Trophoblast cell (in vitro differentiated cells and primary cell): ENCODE measurements at regions not wholly inside any gene's neighbourhood (a gene's known extent, or its start where the extent isn't known, plus 50 kb on each side); places are given as distances from the start of the nearest gene placed in this dataset.

Experiments
- DNase-seq, 2 donors: peaks; one replicate each; pipeline ENCODE4 v3.0.0-alpha.2; 2016
- H2AFZ ChIP-seq: 2 replicates; pipeline ENCODE4 v1.6.1; 2013; ENCODE audit warnings: low read length, moderate library complexity, mild to moderate bottlenecking; ENCODE audit not compliant: insufficient read depth, poor library complexity
- H2AK5ac ChIP-seq: 2 replicates; pipeline ENCODE4 v1.6.1; 2013; ENCODE audit warnings: mild to moderate bottlenecking, low read length
- H2BK120ac ChIP-seq: 2 replicates; pipeline ENCODE4 v1.6.1; 2013; ENCODE audit warnings: low read length, mild to moderate bottlenecking, moderate library complexity; ENCODE audit not compliant: insufficient read depth, poor library complexity
- H2BK12ac ChIP-seq: 2 replicates; pipeline ENCODE4 v1.6.1; 2013; ENCODE audit warnings: mild to moderate bottlenecking, low read length, moderate library complexity
- H2BK5ac ChIP-seq: 2 replicates; pipeline ENCODE4 v1.6.1; 2013; ENCODE audit warnings: low read length, low read depth, moderate library complexity, mild to moderate bottlenecking; ENCODE audit not compliant: poor library complexity
- H3K14ac ChIP-seq: 2 replicates; pipeline ENCODE4 v1.6.1; 2013; ENCODE audit warnings: mild to moderate bottlenecking, low read length
- H3K18ac ChIP-seq: 2 replicates; pipeline ENCODE4 v1.6.1; 2013; ENCODE audit warnings: mild to moderate bottlenecking, low read length
- H3K23ac ChIP-seq: 2 replicates; pipeline ENCODE4 v1.6.1; 2013; ENCODE audit warnings: low read length
- H3K27ac ChIP-seq: 2 replicates; pipeline ENCODE4 v1.5.1; 2013; ENCODE audit warnings: low read depth, mild to moderate bottlenecking, inconsistent platforms, low read length, moderate library complexity
- H3K27me3 ChIP-seq: 2 replicates; pipeline ENCODE4 v1.6.1; 2013; ENCODE audit warnings: inconsistent platforms, mild to moderate bottlenecking, low read length, moderate library complexity; ENCODE audit not compliant: insufficient read depth
- H3K36me3 ChIP-seq, 2 experiments: 1 replicate in 1 of 2; 2 replicates in 1 of 2; pipeline ENCODE4 v1.6.1; 2013; ENCODE audit warnings: low read length in 2 of 2, mild to moderate bottlenecking in 2 of 2, moderate library complexity in 1 of 2; ENCODE audit not compliant: insufficient read depth in 2 of 2, control insufficient read depth in 1 of 2
- H3K4ac ChIP-seq: 2 replicates; pipeline ENCODE4 v1.6.1; 2013; ENCODE audit warnings: low read depth, mild to moderate bottlenecking, low read length, moderate library complexity
- H3K4me1 ChIP-seq, 2 experiments: 1 replicate in 1 of 2; 2 replicates in 1 of 2; pipeline ENCODE4 v1.6.1; 2013; ENCODE audit warnings: low read length in 2 of 2, mild to moderate bottlenecking in 2 of 2, moderate library complexity in 1 of 2; ENCODE audit not compliant: insufficient read depth in 2 of 2, control insufficient read depth in 1 of 2
- H3K4me2 ChIP-seq: 2 replicates; pipeline ENCODE4 v1.6.1; 2013; ENCODE audit warnings: inconsistent platforms, mild to moderate bottlenecking, low read length, moderate library complexity
- H3K4me3 ChIP-seq: 2 replicates; pipeline ENCODE4 v1.5.1; 2013; ENCODE audit warnings: mild to moderate bottlenecking, low read depth, low read length, inconsistent platforms
- H3K79me1 ChIP-seq: one replicate; pipeline ENCODE4 v1.6.1; 2013; ENCODE audit warnings: low read length
- H3K79me2 ChIP-seq: 2 replicates; pipeline ENCODE4 v1.6.1; 2013; ENCODE audit warnings: low read length, mild to moderate bottlenecking; ENCODE audit not compliant: control insufficient read depth, insufficient read depth, poor library complexity
- H3K9ac ChIP-seq: 2 replicates; pipeline ENCODE4 v1.6.1; 2013; ENCODE audit warnings: mild to moderate bottlenecking, low read length
- H3K9me3 ChIP-seq: 2 replicates; pipeline ENCODE4 v1.6.1; 2013; ENCODE audit warnings: low read depth, mild to moderate bottlenecking, control low read depth, inconsistent platforms, low read length; ENCODE audit not compliant: insufficient read depth
- H4K12ac ChIP-seq: 2 replicates; pipeline ENCODE4 v1.6.1; 2013; ENCODE audit warnings: low read depth, mild to moderate bottlenecking, low read length, moderate library complexity
- H4K8ac ChIP-seq: 2 replicates; pipeline ENCODE4 v1.6.1; 2013; ENCODE audit warnings: low read depth, mild to moderate bottlenecking, low read length, moderate library complexity
- H4K91ac ChIP-seq: one replicate; pipeline ENCODE4 v1.6.1; 2013; ENCODE audit warnings: low read depth, mild to moderate bottlenecking, low read length, moderate library complexity
- WGBS: extraction: QIAGEN DNeasy Blood & Tissue Kit; methylation state at CpG from one replicate; pipeline ENCODE4 v1.1.7; 2013; ENCODE audit warnings: missing lambda C conversion rate; ENCODE audit not compliant: insufficient read length, insufficient coverage; ENCODE audit errors: extremely low coverage; 5-methylcytosine and 5-hydroxymethylcytosine counted together

GRCh38 chr6:121578216-121578615, 142.8 kb downstream of the GJA1 start:
- Histone ChIP-seq H3K4me2 (no peak overlapping the region), H3K14ac (no peak overlapping the region), H4K8ac (no peak overlapping the region), H3K4ac (no peak overlapping the region), H4K12ac (no peak overlapping the region), H3K18ac (no peak overlapping the region), H2BK5ac (no peak overlapping the region), H2AFZ (no peak overlapping the region), H3K4me1 (no peaks in the 10 kb centered on the region), H4K91ac (no peak overlapping the region), H2BK120ac (no peak overlapping the region), H3K79me2 (no peaks in the 10 kb centered on the region), H3K79me1 (no peaks in the 10 kb centered on the region), H3K27ac (no peak overlapping the region), H3K4me3 (no peak overlapping the region), H2BK12ac (no peak overlapping the region), H3K9me3 (no peaks in the 10 kb centered on the region), H2AK5ac (no peak overlapping the region), H3K23ac (no peak overlapping the region), H3K27me3 (no peaks in the 10 kb centered on the region), H3K36me3 (no peaks in the 10 kb centered on the region), H3K9ac (no peak overlapping the region)
- no peak for DNase-seq

- WGBS, result no CpG with 5 or more reads among the region's 1 CpG
- H2AFZ ChIP-seq, result no peak overlapping the region
- H3K18ac ChIP-seq, result no peak overlapping the region
- no peaks in the 10 kb centered on the region for H3K9me3 ChIP-seq
- no peak overlapping the region for H2BK12ac ChIP-seq
- H2BK120ac ChIP-seq, result no peak overlapping the region
- no peak overlapping the region for H3K4ac ChIP-seq
- no peak overlapping the region for H3K27ac ChIP-seq
- no peaks in the 10 kb centered on the region for H3K36me3 ChIP-seq
- no peak overlapping the region for H2AK5ac ChIP-seq
- H3K9ac ChIP-seq, result no peak overlapping the region
- no peak overlapping the region for H4K12ac ChIP-seq
- H3K79me1 ChIP-seq, result no peaks in the 10 kb centered on the region
- H3K14ac ChIP-seq, result no peak overlapping the region
- no peak overlapping the region for H4K91ac ChIP-seq
- H2BK5ac ChIP-seq, result no peak overlapping the region
- no peaks in the 10 kb centered on the region for H3K79me2 ChIP-seq
- H3K4me1 ChIP-seq, result no peaks in the 10 kb centered on the region
- H3K4me2 ChIP-seq, result no peak overlapping the region
- no peaks in the 10 kb centered on the region for H3K27me3 ChIP-seq
- no peak overlapping the region for H3K23ac ChIP-seq
- no peak overlapping the region for H4K8ac ChIP-seq
- DNase-seq, result no peak
- H3K4me3 ChIP-seq, result no peak overlapping the region
Measured at GRCh38 chr6:121579478-121579877, 144.0 kb downstream of the GJA1 start.

- Histone ChIP-seq H2AK5ac (no peak overlapping the region), H3K14ac (no peak overlapping the region), H2AFZ (no peak overlapping the region), H2BK5ac (no peak overlapping the region), H3K9me3 (no peaks in the 10 kb centered on the region), H2BK12ac (no peak overlapping the region), H3K79me2 (no peaks in the 10 kb centered on the region), H3K4ac (no peak overlapping the region), H3K79me1 (no peaks in the 10 kb centered on the region), H3K27ac (no peak overlapping the region), H3K23ac (no peak overlapping the region), H3K4me1 (no peaks in the 10 kb centered on the region), H4K8ac (no peak overlapping the region), H3K9ac (no peak overlapping the region), H3K27me3 (no peaks in the 10 kb centered on the region), H2BK120ac (no peak overlapping the region), H3K4me2 (no peak overlapping the region), H4K91ac (no peak overlapping the region), H3K18ac (no peak overlapping the region), H3K36me3 (no peaks in the 10 kb centered on the region), H4K12ac (no peak overlapping the region), H3K4me3 (no peak overlapping the region)
- DNase-seq, result no peak
- WGBS, result no CpG with 5 or more reads among the region's 2 CpGs
Measured at GRCh38 chr6:121581327-121581726, 145.9 kb downstream of the GJA1 start.

GRCh38 chr6:121582262-121582661, 146.8 kb downstream of the GJA1 start:
- H3K36me3 ChIP-seq, result no peaks in the 10 kb centered on the region
- H2BK5ac ChIP-seq, result no peak overlapping the region
- H3K27me3 ChIP-seq, result no peaks in the 10 kb centered on the region
- H4K12ac ChIP-seq, result no peak overlapping the region
- no peak overlapping the region for H3K4me3 ChIP-seq
- H2AK5ac ChIP-seq, result no peak overlapping the region
- no peak overlapping the region for H2BK12ac ChIP-seq
- H3K4me1 ChIP-seq, result no peaks in the 10 kb centered on the region
- no peak overlapping the region for H3K9ac ChIP-seq
- no peak overlapping the region for H3K27ac ChIP-seq
- H4K8ac ChIP-seq, result no peak overlapping the region
- H3K18ac ChIP-seq, result no peak overlapping the region
- H3K14ac ChIP-seq, result no peak overlapping the region
- no peak for DNase-seq
- no peak overlapping the region for H3K4me2 ChIP-seq
- H3K23ac ChIP-seq, result no peak overlapping the region
- H2AFZ ChIP-seq, result no peak overlapping the region
- no peak overlapping the region for H3K4ac ChIP-seq
- no peaks in the 10 kb centered on the region for H3K79me2 ChIP-seq
- no peaks in the 10 kb centered on the region for H3K79me1 ChIP-seq
- H3K9me3 ChIP-seq, result no peaks in the 10 kb centered on the region
- no CpG with 5 or more reads among the region's 3 CpGs for WGBS
- no peak overlapping the region for H4K91ac ChIP-seq
- H2BK120ac ChIP-seq, result no peak overlapping the region
